Adrenal gland (tissue), 5 donors: ENCODE measurements at regions not wholly inside any gene's neighbourhood (a gene's known extent, or its start where the extent isn't known, plus 50 kb on each side); places are given as distances from the start of the nearest gene placed in this dataset.
"Not testable (repeated sequence)": the region's sequence is repeated elsewhere in the genome, so short reads cannot be mapped to it uniquely, and the experiment has no call there.

Source experiments
- POLR2A ChIP-seq, 2 donors: fragments of 450-650 bp; IDR thresholded peaks; one replicate each; pipeline ENCODE4 v1.6.1; 2017; ENCODE audit warnings: antibody characterized with exemption in 2 of 2, mild to moderate bottlenecking in 2 of 2, moderate library complexity in 1 of 2
- TF ChIP-seq, protein P1 (sequence below), 6 experiments: fragments of 450-650 bp in 4 of 6; fragments of 200-600 bp in 2 of 6; sonication (generic) in 1 of 6; IDR thresholded peaks; 1 replicate in 5 of 6; 2 replicates in 1 of 6; pipeline versions ENCODE4 v1.5.1 to v1.8.0; 2016 to 2021; ENCODE audit warnings: antibody characterized with exemption in 6 of 6, mild to moderate bottlenecking in 2 of 6, moderate library complexity in 1 of 6
- donor health status: DM: no; HTN: no; CAD: no.

GRCh38 chr1:812535-813127 lies 111.1 kb upstream of the SAMD11 start:
- TF ChIP-seq, protein P1, sequence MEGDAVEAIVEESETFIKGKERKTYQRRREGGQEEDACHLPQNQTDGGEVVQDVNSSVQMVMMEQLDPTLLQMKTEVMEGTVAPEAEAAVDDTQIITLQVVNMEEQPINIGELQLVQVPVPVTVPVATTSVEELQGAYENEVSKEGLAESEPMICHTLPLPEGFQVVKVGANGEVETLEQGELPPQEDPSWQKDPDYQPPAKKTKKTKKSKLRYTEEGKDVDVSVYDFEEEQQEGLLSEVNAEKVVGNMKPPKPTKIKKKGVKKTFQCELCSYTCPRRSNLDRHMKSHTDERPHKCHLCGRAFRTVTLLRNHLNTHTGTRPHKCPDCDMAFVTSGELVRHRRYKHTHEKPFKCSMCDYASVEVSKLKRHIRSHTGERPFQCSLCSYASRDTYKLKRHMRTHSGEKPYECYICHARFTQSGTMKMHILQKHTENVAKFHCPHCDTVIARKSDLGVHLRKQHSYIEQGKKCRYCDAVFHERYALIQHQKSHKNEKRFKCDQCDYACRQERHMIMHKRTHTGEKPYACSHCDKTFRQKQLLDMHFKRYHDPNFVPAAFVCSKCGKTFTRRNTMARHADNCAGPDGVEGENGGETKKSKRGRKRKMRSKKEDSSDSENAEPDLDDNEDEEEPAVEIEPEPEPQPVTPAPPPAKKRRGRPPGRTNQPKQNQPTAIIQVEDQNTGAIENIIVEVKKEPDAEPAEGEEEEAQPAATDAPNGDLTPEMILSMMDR (IDR thresholded peaks at IDR 0.05): not testable (repeated sequence)
- not testable (repeated sequence) for TF ChIP-seq POLR2A (IDR thresholded peaks at IDR 0.05)
